Fibroblast of mammary gland (primary cell): ENCODE measurements at regions not wholly inside any gene's neighbourhood (a gene's known extent, or its start where the extent isn't known, plus 50 kb on each side); places are given as distances from the start of the nearest gene placed in this dataset.
A peak's percentile ranks its signal among the peaks of the same experiment; 100 is the strongest.

Source experiments
- DNase-seq: peaks from one replicate; pipeline ENCODE4 v3.0.0-alpha.2; 2010; ENCODE audit warnings: low read depth
- H3K4me3 ChIP-seq: 2 replicates; pipeline ENCODE4 v1.5.1; 2011; ENCODE audit warnings: low read depth, mild to moderate bottlenecking, low read length, moderate library complexity; ENCODE audit not compliant: control insufficient read depth
- TF ChIP-seq, protein P1 (sequence below): conservative IDR thresholded peaks from 2 replicates; pipeline ENCODE4 v1.5.1; 2011; ENCODE audit warnings: low read depth, low read length, inconsistent platforms; ENCODE audit not compliant: control insufficient read depth, insufficient read depth

DNA sequence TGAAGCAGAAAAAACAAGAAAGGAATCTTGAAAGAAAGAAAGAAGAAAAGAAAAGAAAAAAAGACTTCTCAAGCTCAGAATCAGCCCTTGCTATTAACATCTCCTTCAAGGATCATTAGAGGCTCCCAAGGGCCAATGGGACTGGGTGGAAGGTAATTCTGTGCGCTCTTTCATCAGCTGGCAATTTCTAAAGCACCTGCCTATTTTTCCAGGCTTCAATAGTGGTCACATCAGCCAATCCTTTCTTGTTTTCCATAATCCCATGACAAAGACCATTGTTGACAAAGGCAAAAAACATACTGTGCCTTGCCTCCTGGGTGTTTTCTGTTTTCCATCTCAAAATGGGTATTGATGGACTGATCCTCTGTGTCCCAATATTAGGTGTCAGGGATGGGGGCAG lies 88.2 kb upstream of the TSC22D1 start:
- H3K4me3 ChIP-seq, result no peak overlapping the region
- no peak for DNase-seq
- TF ChIP-seq, protein P1, sequence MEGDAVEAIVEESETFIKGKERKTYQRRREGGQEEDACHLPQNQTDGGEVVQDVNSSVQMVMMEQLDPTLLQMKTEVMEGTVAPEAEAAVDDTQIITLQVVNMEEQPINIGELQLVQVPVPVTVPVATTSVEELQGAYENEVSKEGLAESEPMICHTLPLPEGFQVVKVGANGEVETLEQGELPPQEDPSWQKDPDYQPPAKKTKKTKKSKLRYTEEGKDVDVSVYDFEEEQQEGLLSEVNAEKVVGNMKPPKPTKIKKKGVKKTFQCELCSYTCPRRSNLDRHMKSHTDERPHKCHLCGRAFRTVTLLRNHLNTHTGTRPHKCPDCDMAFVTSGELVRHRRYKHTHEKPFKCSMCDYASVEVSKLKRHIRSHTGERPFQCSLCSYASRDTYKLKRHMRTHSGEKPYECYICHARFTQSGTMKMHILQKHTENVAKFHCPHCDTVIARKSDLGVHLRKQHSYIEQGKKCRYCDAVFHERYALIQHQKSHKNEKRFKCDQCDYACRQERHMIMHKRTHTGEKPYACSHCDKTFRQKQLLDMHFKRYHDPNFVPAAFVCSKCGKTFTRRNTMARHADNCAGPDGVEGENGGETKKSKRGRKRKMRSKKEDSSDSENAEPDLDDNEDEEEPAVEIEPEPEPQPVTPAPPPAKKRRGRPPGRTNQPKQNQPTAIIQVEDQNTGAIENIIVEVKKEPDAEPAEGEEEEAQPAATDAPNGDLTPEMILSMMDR, result no peak

DNA sequence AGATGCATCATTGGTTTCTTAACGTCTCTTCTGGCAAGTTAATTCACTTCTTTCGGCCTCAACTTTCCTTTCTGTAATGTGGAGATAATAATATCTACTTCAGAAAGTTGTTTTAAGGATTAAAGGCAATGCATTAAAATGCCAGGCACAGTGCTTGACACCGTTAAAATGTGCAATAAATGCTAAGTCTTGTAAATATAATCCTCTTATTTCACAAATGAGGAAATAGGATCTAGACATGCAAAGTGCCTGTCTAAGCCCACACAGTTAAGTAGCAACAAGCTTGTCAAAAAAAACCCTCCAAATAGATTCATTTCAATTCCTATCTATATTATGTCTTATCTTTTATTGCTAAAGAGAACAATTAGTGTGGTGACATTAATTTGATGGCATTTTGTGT lies 86.4 kb upstream of the TSC22D1 start:
- DNase-seq, result no peak
- H3K4me3 ChIP-seq, result no peak overlapping the region
- TF ChIP-seq, protein P1, result no peak

DNA sequence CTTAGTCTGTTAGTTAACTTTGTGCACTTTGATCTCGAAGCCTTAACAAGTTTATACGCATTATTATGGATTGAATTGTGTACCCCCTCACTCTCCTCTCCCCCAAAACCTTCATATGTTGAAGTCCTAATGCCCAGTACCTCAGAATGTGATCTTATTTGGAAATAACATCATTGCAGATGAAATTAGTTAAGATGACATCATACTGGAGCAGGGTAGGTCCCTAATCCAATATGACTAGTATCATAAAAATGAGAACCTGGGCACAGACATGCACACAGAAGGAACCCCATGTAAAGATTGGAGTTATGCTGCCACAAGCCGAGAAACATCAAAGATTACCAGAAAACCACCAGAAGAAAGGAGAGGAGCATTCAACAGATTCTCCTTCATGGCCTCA lies 85.8 kb upstream of the TSC22D1 start:
- TF ChIP-seq, protein P1, result no peak

DNA sequence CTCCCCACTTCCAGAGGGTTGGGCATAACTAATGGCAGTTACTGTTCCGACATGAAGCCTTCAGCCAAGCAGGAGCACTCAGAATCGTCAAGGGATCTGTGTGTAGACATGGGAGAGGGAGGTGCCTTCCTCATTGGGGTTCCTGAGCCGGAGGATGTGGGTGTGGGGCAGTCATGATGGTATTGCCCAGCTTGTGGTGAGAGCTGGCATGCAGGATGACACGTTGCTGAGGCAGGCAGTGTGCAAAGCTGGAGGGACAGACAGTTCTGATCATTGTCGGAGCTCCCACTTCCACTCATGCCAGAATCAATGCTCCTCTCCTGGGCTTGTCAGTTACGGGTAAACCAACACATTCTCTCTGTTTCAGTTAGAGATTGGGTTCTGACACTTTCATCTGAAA lies 83.9 kb upstream of the TSC22D1 start:
- no peak overlapping the region for H3K4me3 ChIP-seq
- TF ChIP-seq, protein P1, result no peak
- no peak for DNase-seq

More for the DNA sequence above, 85.8 kb upstream of the TSC22D1 start:
- no peak for DNase-seq
- H3K4me3 ChIP-seq, result no peak overlapping the region

DNA sequence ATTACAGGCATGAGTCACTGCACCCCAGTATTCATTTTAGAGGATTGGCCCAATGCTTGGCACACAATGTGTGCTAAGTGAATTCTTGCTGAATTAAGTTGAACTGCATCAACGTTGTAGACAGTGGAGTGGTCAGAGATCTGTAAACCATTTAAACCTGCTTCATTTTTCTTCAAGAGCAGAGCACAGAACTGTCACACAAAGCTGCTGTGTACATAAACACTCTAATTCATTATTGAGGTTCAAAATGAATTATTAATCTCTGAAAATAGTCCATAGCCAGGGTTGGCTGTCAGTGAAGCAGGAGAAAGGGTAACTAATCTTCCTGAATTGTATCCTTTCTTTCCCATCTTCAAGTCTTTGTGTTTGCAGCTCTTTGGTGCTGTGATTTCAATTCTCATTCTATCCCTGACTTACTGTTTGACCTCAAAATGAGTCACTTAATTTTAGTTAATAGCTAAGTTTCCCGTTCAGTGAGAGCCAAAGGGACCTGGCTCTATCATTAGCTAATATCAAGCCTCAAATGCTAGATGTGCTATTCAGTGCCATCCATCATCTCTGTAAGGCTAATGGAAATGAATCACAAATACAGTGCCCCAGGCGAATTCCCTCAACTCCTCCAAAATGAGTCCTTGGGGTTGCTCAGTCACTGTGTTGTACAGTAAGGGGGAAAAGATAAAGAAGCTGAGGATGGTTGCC lies 77.0 kb upstream of the TSC22D1 start:
- TF ChIP-seq, protein P1, result no peak
- no peak overlapping the region for H3K4me3 ChIP-seq
- DNase-seq, result peak; percentile 50

DNA sequence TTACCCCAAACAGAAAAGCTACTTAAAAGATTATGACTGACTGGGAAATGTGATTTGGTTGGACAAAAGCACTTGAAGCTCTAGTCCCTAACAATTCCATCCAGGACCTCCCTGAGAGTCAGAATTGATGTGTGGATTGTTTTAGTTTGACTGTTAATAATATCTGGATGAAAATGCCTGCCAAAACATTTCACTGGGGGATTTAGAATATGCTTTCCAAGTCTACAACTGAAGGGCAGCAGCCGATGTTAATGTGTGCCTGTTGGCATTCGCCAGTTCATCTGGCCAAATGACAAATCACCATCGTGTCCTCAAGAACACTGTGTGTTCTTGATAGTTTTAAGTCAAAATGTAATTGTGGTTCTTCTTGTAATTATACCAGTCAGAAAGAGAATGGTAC lies 76.0 kb upstream of the TSC22D1 start:
- TF ChIP-seq, protein P1, result no peak
- no peak overlapping the region for H3K4me3 ChIP-seq
- no peak for DNase-seq

DNA sequence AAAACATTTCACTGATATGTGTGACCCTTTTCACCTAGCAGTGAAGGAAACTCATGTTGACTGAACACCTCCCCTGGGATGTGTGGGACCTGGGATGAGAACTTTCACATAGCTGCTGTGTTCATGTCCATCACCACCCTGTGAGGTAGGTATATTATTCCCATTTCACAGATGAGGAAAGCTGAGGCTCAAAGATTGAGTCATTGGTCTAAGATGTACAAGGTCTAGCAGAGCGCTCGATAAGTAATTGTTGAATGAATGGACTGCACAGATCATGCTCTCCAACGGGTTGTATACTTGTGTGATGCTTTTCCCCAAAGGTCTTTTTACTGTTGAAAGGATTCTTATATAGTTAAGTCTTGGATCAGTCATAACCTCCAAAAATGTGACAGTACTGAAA lies 75.6 kb upstream of the TSC22D1 start:
- TF ChIP-seq, protein P1, result no peak
- no peak for DNase-seq
- no peak overlapping the region for H3K4me3 ChIP-seq
